NCI-H2029 (cell line): ENCODE measurements at regions not wholly inside any gene's neighbourhood (a gene's known extent, or its start where the extent isn't known, plus 50 kb on each side); places are given as distances from the start of the nearest gene placed in this dataset.

Experiments used
- DNase-seq: peaks from one replicate; lab custom pipeline; 2025; lab: John Stamatoyannopoulos, UW

DNA sequence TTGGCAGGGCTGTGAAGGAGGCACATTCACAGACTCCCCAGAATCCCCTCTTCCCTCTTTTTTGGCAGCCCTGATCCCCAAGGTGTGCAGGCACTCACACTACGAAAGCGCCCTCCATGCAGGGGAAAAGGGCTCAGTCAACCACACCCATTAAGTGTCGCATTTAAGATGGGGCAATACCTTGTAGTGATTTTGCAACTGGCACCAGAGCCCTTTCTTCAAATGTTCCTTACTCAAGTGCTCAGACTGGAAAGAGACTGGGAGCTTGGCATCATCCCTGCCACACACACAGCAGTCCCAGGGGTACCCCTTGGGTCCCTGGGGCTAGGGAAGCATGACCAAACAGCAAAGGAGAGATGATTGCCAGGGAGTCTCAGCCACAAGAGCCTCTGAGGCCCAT, 190.1 kb downstream of the HAUS1 start:
- DNase-seq = no peak

DNA sequence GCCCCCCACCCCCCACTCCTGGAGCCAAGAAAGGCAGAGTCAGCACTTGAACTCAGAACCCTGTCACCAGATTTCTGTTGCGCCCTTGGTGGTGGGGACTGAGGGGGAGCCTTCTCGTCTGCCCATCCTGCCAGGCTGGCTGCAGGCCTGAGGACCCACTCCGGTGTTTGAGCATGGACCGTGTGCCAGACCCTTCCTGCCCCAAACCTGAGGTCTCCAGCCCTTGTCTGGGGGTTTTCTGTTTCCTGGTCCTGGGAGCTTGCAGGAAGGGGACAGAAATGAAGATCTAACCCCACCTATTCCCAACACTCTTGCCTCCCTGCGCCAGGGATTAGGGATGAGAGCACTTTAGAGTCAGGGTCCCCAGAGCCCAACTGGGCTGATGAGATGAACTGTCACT, 190.6 kb downstream of the HAUS1 start:
- no peak for DNase-seq

DNA sequence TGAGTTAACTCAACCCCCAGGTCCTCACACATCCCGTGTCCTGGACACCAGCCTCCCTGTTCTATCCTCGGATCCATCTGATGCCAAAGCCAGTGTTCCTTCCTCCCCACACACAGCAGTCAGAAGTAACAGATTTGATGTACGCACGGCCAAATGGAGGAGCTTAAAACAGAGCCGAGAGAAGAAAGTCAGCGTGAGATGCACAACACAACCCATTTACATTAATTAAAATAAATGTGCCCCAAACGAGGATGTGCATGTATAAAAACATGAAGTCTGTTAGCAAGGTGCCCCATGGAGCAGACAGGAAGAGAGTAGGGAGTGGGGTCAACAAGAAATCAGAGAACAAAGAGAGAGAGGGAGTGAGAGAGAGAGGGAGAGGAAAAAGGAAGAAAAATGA, 191.2 kb downstream of the HAUS1 start:
- no peak for DNase-seq

DNA sequence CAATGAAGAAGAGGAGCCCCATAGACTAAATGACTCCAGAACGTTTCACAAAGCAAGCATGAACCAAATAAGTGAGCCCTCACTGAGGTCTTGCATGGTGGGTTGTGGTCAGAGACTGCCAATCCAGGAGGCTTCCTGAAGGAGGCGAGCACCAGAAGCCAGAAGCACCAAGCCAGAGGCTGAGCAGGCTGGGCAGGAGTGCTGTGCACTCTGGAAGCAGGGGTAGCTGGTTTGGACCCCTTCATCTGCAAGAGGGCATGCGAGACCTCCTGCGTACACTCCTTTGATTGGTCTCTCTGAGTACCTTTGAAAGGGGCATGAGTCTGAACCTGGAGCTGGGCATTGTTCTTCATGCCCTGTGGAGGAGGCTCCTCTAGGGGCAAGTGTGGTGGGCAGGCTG, 192.5 kb downstream of the HAUS1 start:
- no peak for DNase-seq

DNA sequence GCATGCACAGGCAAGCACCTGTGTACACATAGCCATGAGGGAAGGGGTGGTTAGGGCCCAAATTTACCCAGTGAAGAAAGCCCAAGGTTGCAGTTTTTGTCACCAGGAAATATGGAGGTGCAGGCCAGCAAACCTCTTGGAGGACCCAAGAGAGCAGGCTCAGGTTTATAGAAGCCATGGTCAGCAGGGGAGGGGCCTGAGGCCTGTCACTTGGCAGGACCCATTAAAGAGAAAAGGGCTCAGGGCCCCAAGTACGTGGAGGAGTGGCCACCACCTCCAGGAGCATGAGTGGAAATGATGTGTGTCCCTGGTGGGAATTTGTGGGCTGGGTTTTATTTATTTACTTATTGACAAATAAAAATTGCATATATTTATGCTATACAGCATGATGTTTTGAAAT, 192.9 kb downstream of the HAUS1 start:
- DNase-seq = no peak

DNA sequence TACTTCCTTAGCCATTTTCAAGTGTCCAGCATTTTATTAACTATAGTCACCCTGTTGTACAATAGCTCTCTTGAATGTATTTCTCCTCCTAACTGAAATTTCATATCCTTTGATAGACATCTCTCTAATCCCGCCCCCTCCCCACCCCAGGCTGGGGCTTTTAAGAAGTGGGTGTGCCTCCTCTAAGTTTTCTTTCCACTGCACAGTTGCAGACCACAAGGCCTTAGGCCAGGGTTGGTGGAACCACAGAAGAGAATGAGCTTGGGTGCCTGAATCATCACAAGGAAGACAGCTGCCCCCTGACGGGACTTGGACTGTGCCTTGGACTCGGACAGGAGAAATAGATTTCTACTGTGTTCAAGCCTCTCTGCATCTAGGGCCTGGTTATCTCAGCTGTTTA, 193.4 kb downstream of the HAUS1 start:
- no peak for DNase-seq

DNA sequence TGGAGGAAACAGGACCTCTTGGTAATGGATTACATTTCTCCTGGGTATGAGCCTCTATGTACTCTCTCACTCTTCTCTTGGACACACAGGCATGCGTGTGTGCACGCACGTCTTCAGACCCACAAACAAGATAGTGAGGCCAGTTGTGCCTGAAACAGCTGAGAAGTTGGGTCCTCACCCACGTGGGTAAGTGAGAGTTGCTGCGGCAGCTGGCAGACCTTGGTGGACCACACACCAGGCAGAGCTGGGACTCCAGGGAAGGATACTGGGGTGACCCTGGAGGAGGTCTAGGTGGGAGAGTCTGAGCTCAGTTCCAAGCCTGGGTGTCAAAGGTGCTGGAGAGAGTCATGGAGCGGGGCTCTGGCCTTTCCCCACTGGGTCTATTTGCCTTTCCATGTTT, 194.3 kb downstream of the HAUS1 start:
- no peak for DNase-seq

DNA sequence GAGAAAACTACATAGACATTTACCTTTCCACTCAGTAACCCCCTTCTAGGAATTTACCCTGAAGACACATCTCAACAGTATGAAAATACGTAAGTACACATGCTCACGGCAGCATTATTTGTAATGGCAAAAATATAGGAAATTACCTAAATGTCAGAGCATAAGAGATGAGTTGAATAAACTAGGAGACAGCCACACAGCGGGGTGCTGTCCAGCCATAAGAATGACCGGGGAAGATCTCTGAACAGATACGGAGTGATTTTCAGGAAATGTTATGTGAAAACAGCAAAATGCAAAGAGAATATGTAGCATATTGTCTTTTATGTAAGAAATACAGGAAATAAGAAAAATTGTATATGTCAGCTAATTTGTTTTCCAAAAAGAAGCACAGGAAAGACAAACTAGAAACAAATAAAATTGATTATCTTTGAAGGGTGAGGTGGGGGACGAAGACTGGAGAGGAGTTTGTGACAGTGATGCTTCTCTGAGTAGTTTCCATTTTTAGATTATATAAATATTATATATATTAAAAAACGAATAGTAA, 195.4 kb downstream of the HAUS1 start:
- no peak for DNase-seq

DNA sequence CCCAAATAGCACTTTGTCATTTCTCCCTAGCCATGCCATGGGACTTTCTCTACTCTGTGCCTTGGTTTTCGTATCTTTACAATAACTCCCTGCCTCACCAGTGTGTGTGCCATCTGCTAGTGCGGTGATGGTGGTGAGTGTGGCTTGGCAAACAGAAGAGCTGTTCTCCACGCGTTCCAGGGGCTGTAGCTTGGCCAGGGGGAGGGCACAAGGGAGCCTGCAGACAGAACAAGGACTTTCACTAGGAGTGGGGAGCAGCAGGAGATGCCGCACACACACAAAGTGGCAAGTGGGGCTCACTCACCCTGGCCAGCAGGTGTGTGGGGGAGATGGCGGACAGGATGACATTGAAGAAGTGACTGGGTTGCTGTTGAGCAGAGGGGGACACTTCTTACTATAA, 196.9 kb downstream of the HAUS1 start:
- no peak for DNase-seq

DNA sequence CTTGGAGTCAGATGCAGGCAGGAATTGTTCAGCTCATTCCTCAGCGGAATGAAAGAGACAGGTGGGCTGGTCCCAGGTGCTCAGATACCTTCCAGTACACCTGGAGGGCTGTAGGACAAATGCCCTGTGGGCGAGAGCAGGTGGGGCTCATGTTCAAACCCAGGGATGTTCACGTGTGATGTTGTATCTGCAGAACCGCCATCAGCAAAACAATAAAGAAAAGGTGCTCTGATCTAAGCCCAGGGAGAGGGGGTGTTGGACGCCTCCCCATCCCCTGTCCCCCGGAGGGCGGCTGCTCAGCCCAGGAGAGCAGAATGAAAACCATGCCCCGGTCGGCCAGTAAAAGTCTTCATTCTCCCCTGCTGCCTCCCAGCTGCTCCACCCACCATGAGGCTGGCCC, 197.4 kb downstream of the HAUS1 start:
- DNase-seq = no peak

DNA sequence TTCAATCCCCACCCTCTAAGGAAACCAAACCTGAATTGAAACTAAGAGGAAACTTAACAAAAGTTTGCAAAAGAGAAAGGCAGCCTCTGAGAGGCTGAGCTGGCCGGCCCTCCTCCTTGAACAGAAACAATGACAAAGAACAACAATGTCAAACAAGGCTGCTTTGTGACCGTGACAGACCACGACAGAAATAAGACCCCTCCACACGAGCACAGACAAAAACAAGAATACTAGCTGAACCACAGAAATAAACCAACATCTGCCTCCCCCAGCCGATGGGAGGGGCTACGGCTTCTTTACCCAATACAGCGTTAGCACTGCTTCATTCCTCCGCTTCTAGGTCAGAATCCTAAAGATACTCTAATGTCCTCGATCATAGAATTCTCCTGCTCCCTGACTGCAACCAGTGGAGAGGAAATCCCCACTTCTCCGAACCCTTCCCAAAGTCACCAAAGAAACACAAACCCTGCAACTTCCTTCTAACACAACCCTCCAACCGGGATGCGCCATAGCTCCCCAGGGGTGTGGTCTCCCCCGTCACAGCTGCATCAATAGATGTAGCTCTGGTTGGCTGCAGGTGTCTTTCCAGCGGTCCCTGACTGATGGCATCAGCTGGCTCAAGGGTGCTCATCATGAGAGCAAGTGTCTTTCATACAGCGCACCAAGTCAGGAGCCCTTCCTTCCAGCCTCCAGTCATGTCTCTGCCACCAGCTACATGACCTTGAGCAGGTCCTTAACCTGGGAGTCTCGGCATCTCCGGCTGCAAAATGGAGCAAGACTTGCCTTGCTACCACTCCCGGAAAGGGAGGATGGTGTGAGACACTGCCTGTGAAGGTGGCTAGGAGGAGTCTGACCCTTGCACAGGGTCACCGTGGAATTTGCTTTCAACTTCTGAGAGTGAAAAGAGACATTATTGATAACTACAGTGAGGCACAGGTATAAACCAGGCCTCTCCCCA, 198.6 kb downstream of the HAUS1 start:
- DNase-seq = no peak

DNA sequence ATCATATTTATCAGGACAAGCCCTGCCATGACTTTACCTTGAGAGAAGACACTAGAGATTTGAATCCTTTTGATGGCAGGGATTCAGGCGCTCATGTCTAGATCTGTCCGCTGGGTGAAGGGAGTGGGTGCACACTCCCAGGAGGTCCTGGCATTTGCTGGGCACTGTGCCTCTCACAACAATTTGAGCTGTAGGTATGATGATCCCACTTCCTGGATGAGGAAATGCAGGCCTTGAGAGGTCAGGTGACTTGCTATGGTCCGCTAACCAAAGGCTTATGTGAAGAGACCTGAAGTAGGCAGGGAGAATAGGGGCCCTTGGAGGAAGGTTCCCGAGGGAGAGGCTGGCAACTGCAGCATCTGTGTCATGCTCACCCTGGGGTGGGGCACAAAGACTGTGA, 206.1 kb downstream of the HAUS1 start:
- peak; percentile 70 for DNase-seq

DNA sequence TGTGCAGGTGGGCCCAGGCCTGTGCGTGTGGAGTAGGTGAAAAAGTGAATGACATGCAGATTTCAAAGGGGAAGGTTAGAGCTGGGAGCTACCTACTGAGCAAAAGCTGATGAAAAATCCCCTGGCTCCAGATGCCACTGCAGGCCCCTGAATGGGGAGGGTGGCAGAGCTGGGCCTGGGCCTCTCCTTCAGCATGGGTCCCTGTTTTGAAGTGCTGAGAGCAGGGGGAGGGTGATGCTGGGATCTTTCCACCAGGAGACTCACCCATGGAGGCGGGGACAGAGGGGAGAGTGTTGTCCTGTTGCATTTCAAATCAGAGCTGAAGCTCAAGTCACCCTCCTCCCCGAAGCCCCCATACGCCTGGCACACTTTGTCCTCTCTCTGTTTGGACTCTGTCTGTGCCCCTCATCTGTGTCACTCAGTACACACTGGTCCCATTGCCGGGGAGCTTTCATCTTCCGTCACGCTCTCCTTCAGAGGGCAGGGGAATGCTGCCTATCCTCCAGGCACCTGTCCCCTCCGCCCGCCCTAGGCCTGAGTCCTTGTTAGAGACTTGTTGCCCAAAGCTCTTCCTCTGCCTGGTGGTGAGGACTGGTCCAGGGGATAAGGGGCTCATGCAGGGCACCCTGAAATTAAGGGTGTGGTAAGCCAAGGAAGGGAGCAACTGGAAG, 206.6 kb downstream of the HAUS1 start:
- DNase-seq = no peak

DNA sequence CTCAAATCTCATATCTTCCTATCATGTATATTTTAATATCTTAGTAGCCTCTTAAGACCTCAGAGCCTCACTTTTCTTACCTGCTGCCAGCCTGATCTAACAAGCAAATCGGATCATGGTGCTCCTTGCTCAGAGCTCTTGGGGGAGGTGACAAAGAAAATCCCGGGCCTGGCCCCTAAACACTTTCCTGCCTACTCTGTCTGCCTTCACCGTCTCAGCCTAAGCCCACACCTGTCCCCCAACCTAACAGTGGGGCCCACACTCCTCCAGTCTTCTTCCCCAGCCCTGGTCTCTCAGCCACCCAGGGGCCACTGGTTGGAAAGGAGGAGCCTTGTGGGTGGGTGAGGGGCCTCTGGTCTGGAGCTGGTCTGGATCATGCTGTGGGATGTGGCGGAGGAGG, 207.3 kb downstream of the HAUS1 start:
- no peak for DNase-seq

DNA sequence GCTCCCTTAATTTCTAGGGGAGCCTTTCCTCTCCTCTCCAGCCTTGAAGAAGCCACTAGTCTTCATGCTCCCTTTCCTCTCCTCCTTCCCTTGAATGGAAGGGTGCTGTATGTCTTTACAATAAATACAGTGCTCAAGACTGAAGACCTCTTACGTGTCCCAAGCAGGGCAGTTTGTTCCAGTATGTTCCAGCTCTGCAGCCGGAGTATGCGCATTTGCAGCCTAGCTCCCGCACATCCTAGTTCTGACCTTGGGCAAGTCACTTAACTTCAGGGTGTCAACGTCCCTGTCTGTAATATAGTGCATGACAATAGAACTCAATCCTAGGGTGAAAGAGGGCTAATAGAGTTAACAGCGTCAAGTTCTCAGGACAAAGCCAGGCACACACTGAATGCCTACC, 208.0 kb downstream of the HAUS1 start:
- no peak for DNase-seq

DNA sequence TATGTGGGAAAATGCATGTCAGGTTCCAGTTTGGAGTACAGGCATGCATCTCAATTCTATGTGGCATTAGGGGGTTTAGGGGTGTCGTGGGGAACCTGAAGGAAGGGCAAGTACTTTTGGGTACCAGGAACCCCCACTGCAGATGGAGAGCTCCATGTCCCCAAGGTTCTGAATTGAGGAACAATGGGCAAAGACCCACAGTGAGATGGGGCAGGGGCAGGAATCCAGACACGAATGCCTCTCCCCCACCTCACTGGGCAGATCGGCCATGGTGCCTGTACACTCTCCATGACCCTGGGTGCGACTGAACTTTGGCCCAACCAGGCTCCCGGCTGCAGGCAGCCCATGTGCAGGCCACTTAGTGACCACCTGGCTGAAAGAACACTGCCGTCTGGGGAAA, 209.3 kb downstream of the HAUS1 start:
- no peak for DNase-seq

DNA sequence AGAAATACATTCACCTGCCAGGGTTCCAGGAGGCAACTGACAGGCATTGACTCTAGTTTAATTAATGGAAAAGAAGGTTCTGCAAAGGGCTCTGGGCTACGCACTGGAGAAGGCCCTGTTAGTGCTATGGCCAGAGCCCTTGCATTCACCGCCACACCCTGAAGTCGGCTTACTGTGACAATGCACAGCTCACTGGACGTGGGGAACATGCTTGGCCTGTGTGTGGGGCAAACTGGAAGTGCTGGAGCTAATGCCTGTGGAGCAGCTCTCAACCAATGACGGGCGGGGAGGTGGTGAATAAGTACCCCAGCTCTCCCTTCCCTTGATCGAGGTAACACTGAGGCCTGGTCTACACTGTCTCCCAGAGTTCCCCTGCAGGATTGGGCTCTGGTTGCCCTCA, 209.8 kb downstream of the HAUS1 start:
- DNase-seq = no peak

DNA sequence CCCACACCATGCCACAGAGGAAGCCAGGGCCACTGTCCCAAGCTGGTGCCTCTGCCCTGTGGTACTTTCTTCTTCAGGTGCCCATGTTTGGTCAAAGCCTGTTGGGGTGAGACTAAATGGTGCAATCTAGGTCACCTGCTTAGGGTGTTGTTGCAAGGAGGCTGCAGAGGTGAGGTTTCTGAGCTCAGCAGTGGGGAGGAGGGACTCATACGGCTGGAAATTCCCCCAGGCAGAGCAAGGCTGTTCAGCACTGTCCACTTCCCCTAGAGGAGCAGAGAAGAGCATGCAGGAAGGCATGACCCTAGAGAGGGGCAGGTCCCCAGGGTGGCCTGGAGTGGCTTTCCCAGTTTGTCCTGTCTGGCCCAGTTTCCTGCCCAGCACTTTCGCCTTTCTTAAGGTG, 211.0 kb downstream of the HAUS1 start:
- no peak for DNase-seq

DNA sequence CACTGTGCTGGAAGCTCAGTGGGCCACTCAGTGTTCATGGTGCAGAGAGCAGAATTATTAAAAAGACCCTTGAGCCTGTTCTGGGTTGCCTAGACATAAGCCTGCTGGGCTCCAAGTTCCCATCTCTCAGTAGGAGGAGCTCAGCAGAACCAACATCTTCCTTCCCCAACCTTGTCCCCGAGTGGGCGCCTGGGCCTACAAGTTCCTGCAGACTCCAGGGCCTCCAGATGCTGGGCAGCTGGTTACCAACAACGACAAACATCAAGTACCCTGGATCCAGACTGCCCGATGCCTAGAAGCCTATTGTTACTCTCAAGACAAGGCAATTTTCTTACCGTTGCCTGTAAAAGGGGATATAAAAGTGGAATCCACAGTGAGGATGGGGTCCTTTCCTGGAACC, 214.2 kb downstream of the HAUS1 start:
- DNase-seq = no peak

DNA sequence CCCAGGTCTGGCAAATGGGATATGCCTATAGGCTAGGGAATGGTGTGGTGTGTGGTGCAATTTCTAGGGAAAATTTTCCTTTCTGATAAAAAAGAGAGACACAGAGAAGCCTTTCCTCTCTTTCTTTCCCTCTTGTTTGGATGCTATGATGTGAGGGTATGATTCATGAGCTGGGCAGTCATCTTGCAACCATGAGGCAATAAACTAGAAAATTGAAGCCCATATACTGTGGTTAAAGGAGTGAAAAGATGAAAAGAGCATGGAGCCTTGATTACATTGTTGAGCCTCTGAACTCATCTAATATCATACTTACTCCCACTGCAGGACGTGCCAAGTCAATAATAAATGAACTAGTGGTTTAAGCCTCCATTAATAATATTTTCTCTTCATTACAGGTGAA, 215.6 kb downstream of the HAUS1 start:
- no peak for DNase-seq

DNA sequence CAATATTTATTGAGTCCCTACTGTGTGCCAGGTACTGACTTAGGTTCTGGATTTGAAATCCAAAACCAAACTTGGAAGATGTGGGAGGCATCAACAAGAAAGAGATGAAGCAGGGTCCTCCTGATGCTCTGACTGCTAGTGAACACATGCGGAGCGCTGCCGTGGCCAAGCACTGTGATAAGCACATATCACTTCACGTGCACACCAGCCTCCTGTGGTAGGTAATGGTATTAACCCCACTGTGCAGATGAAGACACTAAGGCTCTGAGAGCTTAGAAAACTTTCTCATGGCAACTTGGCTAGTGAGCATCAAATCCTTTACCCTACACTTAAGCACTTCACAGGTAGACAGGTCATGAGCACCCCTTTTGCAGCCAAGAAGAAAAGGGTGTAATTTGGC, 216.1 kb downstream of the HAUS1 start:
- DNase-seq = no peak

DNA sequence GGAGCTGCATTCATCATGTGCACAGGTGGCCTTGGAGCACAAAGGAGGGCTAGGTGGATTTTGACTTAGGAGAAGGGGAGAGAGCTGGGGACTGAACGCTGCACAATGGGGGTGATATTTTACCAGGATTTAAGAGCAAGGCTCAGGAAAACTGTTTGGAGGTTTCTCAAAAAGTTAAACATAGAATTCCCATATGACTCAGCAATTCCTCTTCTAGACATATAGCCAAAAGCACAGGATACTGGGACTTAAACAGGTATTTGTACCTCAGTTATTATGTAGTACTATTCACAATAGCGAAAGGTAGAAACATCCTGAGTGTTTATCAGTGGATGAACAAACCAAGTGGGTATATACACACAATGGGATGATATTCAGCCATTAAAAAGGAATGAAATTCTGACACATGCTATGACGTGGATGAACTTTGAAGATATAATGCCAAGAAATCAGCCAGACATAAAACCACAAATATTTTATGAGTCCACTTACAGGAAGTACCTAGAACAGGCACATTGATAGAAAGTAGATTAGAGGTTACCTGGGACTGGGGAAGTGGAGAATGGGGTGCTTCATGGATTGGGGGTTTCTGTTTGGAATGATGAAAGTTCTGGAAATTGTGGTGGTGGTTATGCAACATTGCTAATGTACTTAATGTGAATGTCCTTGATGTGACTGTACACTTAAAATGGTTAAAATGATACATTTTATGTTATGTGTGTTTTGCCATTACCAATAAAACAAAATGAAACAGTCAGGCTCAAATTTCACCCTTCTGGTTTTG, 216.9 kb downstream of the HAUS1 start:
- DNase-seq = no peak

DNA sequence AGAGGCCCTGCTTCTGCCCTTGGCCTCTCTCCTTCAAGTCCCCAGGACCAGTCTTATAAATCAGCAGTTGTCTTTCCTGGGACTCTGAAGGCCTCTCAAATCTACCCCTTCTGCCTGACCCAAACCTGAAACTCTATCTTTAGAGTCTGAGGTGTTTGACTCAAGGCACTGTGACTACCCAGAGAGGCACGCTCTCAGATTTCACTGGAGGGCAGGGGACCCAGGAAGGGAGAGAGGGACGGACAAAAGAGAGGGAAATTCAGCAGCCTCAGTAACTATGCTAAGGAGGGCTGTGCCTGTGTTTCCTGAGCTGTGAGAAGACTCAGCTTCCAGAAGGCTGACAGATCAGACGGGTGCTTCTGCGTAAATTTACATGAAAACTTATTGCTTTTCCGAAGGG, 217.8 kb downstream of the HAUS1 start:
- DNase-seq = no peak
